ENCODE measurements at regions not wholly inside any gene's neighbourhood (a gene's known extent, or its start where the extent isn't known, plus 50 kb on each side); places are given as distances from the start of the nearest gene placed in this dataset.

DNA sequence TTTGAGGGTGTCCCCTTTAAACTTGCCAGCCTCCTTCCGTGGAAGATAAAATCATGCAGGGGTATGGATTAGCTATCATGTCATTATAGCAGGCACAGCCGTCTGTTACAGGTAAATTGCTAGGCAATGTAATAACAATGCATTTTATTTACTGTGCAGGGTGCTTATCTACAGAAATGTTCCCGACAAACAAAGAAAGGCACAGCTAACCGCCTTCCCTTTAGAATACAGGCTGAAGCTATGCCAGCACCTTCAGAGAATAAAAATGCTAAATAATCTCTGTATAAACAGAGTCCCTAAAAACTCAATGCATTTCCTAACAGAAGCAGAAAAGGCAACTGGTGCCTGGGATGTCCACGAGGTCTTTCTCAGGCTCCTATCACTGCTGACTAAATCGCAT, 239.2 kb downstream of the SPTSSA start:
- Histone ChIP-seq H3K27me3 (ENCODE audit: control insufficient read depth in 1 of 2, insufficient read depth in 2 of 2, low read length in 2 of 2) (no peaks in the 10 kb centered on the region), H3K9me3 (ENCODE audit: control insufficient read depth in 1 of 2, insufficient read depth in 1 of 2, low read length in 2 of 2) (no peaks in the 10 kb centered on the region), H3K4me3 (ENCODE audit: low read length) (no peak overlapping the region), H3K36me3 (ENCODE audit: insufficient read depth, low read length) (no peaks in the 10 kb centered on the region), H3K27ac (ENCODE audit: low read depth in 1 of 2, low read length in 2 of 2) (no peak overlapping the region), H3K4me1 (ENCODE audit: insufficient read depth, low read length) (peaks cover 2% of the 10 kb centered on the region)
- H3K4me3 Mint-ChIP-seq = no peak overlapping the region
- no peak for ATAC-seq (ENCODE audit: poor library complexity)
- H3K4me1 Mint-ChIP-seq (ENCODE audit: low read depth) = no peaks in the 10 kb centered on the region
- no peaks in the 10 kb centered on the region for H3K9me3 Mint-ChIP-seq
- TF ChIP-seq, protein P1, sequence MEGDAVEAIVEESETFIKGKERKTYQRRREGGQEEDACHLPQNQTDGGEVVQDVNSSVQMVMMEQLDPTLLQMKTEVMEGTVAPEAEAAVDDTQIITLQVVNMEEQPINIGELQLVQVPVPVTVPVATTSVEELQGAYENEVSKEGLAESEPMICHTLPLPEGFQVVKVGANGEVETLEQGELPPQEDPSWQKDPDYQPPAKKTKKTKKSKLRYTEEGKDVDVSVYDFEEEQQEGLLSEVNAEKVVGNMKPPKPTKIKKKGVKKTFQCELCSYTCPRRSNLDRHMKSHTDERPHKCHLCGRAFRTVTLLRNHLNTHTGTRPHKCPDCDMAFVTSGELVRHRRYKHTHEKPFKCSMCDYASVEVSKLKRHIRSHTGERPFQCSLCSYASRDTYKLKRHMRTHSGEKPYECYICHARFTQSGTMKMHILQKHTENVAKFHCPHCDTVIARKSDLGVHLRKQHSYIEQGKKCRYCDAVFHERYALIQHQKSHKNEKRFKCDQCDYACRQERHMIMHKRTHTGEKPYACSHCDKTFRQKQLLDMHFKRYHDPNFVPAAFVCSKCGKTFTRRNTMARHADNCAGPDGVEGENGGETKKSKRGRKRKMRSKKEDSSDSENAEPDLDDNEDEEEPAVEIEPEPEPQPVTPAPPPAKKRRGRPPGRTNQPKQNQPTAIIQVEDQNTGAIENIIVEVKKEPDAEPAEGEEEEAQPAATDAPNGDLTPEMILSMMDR (IDR thresholded peaks at IDR 0.05) = no peak
- H3K27me3 Mint-ChIP-seq = no peaks in the 10 kb centered on the region
- POLR2A ChIA-PET = no interaction called here
- DNase-seq = no peak
- no peaks in the 10 kb centered on the region for H3K36me3 Mint-ChIP-seq (ENCODE audit: low read depth)
- intact Hi-C loops (cut with DNase I, micrococcal nuclease) = no loop called here
- CTCF ChIA-PET = no interaction called here
- H3K27ac Mint-ChIP-seq = no peak overlapping the region

DNA sequence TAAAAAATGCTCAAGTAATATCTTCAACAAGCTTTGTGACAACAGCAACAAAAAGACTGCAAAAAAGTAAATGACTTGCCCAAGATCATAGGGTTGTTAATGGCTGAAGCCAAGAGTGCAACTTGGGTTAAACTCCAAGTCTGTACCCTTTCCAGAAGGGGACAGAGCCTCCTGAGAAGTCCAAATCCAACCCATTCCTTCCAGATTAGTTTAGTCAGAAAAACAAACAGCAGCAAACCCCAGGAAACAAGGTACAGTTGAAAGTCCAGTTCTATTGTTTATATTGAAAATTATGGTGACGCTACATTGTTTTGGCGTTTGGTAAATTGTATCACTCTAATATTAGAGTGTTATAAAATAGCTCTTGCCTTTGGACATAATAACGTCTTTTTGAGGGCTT, 239.9 kb downstream of the SPTSSA start:
- intact Hi-C loops (cut with DNase I, micrococcal nuclease) = no loop called here
- POLR2A ChIA-PET = no interaction called here
- no peak for ATAC-seq (ENCODE audit: poor library complexity)
- no peak overlapping the region for H3K4me3 ChIP-seq (ENCODE audit: low read length)
- no peaks in the 10 kb centered on the region for H3K4me1 ChIP-seq (ENCODE audit: insufficient read depth, low read length)
- no peaks in the 10 kb centered on the region for H3K36me3 Mint-ChIP-seq (ENCODE audit: low read depth)
- no peaks in the 10 kb centered on the region for H3K4me1 Mint-ChIP-seq (ENCODE audit: low read depth)
- no peak overlapping the region for H3K27ac Mint-ChIP-seq
- H3K4me3 Mint-ChIP-seq = no peak overlapping the region
- no peaks in the 10 kb centered on the region for H3K9me3 ChIP-seq (ENCODE audit: control insufficient read depth in 1 of 2, insufficient read depth in 1 of 2, low read length in 2 of 2)
- TF ChIP-seq, protein P1 (IDR thresholded peaks at IDR 0.05) = no peak
- no peaks in the 10 kb centered on the region for H3K27me3 ChIP-seq (ENCODE audit: control insufficient read depth in 1 of 2, insufficient read depth in 2 of 2, low read length in 2 of 2)
- no peaks in the 10 kb centered on the region for H3K27me3 Mint-ChIP-seq
- CTCF ChIA-PET = no interaction called here
- no peaks in the 10 kb centered on the region for H3K36me3 ChIP-seq (ENCODE audit: insufficient read depth, low read length)
- no peaks in the 10 kb centered on the region for H3K9me3 Mint-ChIP-seq
- no peak for DNase-seq
- H3K27ac ChIP-seq (ENCODE audit: low read depth in 1 of 2, low read length in 2 of 2) = no peak overlapping the region

DNA sequence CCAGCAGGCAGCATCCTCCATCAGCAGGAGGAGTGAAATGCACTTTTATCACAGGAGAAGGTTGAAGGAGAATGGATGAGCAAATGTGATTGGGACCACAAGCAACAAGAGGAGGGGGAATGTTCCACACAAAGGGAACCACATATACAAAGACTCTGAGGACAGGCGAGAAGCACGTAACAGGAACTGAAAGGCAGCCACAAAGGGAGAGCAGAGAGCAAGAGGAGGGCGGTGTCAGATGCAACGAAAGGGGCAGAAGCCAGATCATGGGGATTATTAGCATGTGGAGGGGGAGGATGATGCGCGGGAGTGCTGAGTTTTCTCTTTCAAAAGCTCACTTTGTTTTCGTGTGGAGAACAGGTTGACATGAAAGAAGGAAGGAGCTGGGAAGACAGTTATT, 241.1 kb downstream of the SPTSSA start:
- peak; percentile 29 for ATAC-seq (ENCODE audit: poor library complexity)
- TF ChIP-seq, protein P1 (IDR thresholded peaks at IDR 0.05) = no peak
- H3K27me3 ChIP-seq (ENCODE audit: control insufficient read depth in 1 of 2, insufficient read depth in 2 of 2, low read length in 2 of 2) = no peaks in the 10 kb centered on the region
- H3K4me3 ChIP-seq (ENCODE audit: low read length) = no peak overlapping the region
- peak in 2 of 14 experiments; percentile 9 to 19 for DNase-seq
- H3K27ac ChIP-seq (ENCODE audit: low read depth in 1 of 2, low read length in 2 of 2) = no peak overlapping the region
- Mint-ChIP-seq H3K4me1 (ENCODE audit: low read depth) (no peaks in the 10 kb centered on the region), H3K27me3 (no peaks in the 10 kb centered on the region), H3K36me3 (ENCODE audit: low read depth) (no peaks in the 10 kb centered on the region), H3K4me3 (no peak overlapping the region), H3K27ac (no peak overlapping the region), H3K9me3 (no peaks in the 10 kb centered on the region)
- ChIA-PET CTCF (no interaction called here), POLR2A (no interaction called here)
- H3K36me3 ChIP-seq (ENCODE audit: insufficient read depth, low read length) = no peaks in the 10 kb centered on the region
- no peaks in the 10 kb centered on the region for H3K4me1 ChIP-seq (ENCODE audit: insufficient read depth, low read length)
- intact Hi-C loops (cut with DNase I, micrococcal nuclease) = no loop called here
- no peaks in the 10 kb centered on the region for H3K9me3 ChIP-seq (ENCODE audit: control insufficient read depth in 1 of 2, insufficient read depth in 1 of 2, low read length in 2 of 2)
